A549 (cell line): ENCODE measurements at regions not wholly inside any gene's neighbourhood (a gene's known extent, or its start where the extent isn't known, plus 50 kb on each side); places are given as distances from the start of the nearest gene placed in this dataset.

Experiments used
- ATAC-seq, 2 experiments: fragments of 200-7000 bp in 1 of 2; fragments of >200 bp in 1 of 2; cut with Nextera tagmentation in 1 of 2; cut with Tn5 transposase in 1 of 2; 3 replicates each; pipeline versions ENCODE4 v1.8.0 to v1.9.1; 2018 to 2020; ENCODE audit warnings: mild to moderate bottlenecking in 1 of 2, moderate library complexity in 1 of 2
- CTCF ChIA-PET: fragments of 300-600 bp; sonication (Branson Sonifier 250); formaldehyde crosslinking; extraction: SDS; loops from one replicate; lab custom pipeline; 2021; ENCODE audit warnings: antibody characterized with exemption, inconsistent platforms; lab: Yijun Ruan, JAX
- POLR2A ChIA-PET: fragments of 350-600 bp; formaldehyde crosslinking; extraction: SDS; loops from one replicate; lab custom pipeline; 2021; ENCODE audit warnings: antibody characterized with exemption, inconsistent platforms; lab: Yijun Ruan, JAX
- DNase-seq, 2 experiments: peaks; one replicate each; pipeline versions ENCODE4 v3.0.0 to v3.0.0-alpha.2; 2011 to 2016; ENCODE audit warnings: low read depth in 1 of 2, low spot score in 1 of 2
- FAIRE-seq: peaks from 2 replicates; lab custom pipeline; 2011; peaks lifted over from hg19 to GRCh38; lab: Jason Lieb, UNC
- H3K27ac ChIP-seq, 2 experiments: fragments of >200 bp; sonication (Bioruptor Twin); formaldehyde crosslinking; 3 replicates each; pipeline ENCODE4 v1.5.1; 2016 to 2017
- H3K4me1 ChIP-seq: fragments of >200 bp; sonication (Bioruptor Twin); formaldehyde crosslinking; 3 replicates; pipeline ENCODE4 v1.6.1; 2016
- H3K4me2 ChIP-seq: fragments of >200 bp; sonication (Bioruptor Twin); formaldehyde crosslinking; 3 replicates; pipeline ENCODE4 v1.6.1; 2016
- H3K4me3 ChIP-seq: fragments of >200 bp; sonication (Bioruptor Twin); formaldehyde crosslinking; 3 replicates; pipeline ENCODE4 v1.5.1; 2016
- H3K9me3 ChIP-seq: fragments of >200 bp; sonication (Bioruptor Twin); formaldehyde crosslinking; 3 replicates; pipeline ENCODE4 v1.6.1; 2016
- BCL3 ChIP-seq: fragments of >200 bp; sonication (Bioruptor Twin); formaldehyde crosslinking; IDR thresholded peaks from 3 replicates; pipeline ENCODE4 v1.6.1; 2016
- BHLHE40 ChIP-seq: IDR thresholded peaks from 2 replicates; pipeline ENCODE4 v1.6.1; 2012; ENCODE audit warnings: low read depth, low read length, inconsistent platforms
- CBX8 ChIP-seq: fragments of 200-600 bp; sonication (generic); IDR thresholded peaks from 2 replicates; pipeline ENCODE4 v1.6.1; 2016
- CEBPB ChIP-seq, 2 experiments: fragments of >200 bp in 1 of 2; sonication (Bioruptor Twin) in 1 of 2; formaldehyde crosslinking in 1 of 2; IDR thresholded peaks; 2 replicates each; pipeline ENCODE4 v1.6.1; 2012 to 2016
- CHD4 ChIP-seq: fragments of 200-600 bp; sonication (generic); IDR thresholded peaks from 2 replicates; pipeline ENCODE4 v1.6.1; 2016; ENCODE audit warnings: antibody characterized with exemption, mild to moderate bottlenecking, borderline replicate concordance
- EHF ChIP-seq: fragments of 250-450 bp; sonication (Bioruptor Pico); IDR thresholded peaks from 2 replicates; pipeline ENCODE4 v1.5.0; 2020; ENCODE audit warnings: mild to moderate bottlenecking
- EHMT2 ChIP-seq: fragments of 200-600 bp; sonication (generic); IDR thresholded peaks from 2 replicates; pipeline ENCODE4 v1.6.1; 2016; ENCODE audit warnings: antibody characterized with exemption, low read depth, mild to moderate bottlenecking, moderate library complexity
- ELK1 ChIP-seq: fragments of 150-350 bp; IDR thresholded peaks from 2 replicates; pipeline ENCODE4 v1.6.1; 2014; ENCODE audit warnings: low read depth, mild to moderate bottlenecking, low read length
- HES2 ChIP-seq: fragments of >200 bp; sonication (Bioruptor Twin); formaldehyde crosslinking; IDR thresholded peaks from 2 replicates; pipeline ENCODE4 v1.6.1; 2016
- HMGXB4 ChIP-seq: fragments of 250-450 bp; sonication (Bioruptor Pico); IDR thresholded peaks from 2 replicates; pipeline ENCODE4 v1.5.0; 2021; ENCODE audit warnings: mild to moderate bottlenecking, moderate library complexity, borderline replicate concordance
- JUNB ChIP-seq: fragments of >200 bp; sonication (Bioruptor Twin); formaldehyde crosslinking; IDR thresholded peaks from 2 replicates; pipeline ENCODE4 v1.6.1; 2016
- KDM1A ChIP-seq: fragments of 200-600 bp; sonication (generic); IDR thresholded peaks from 2 replicates; pipeline ENCODE4 v1.6.1; 2016; ENCODE audit warnings: low read depth, mild to moderate bottlenecking
- MAFK ChIP-seq: fragments of 450-650 bp; IDR thresholded peaks from 2 replicates; pipeline ENCODE4 v1.6.1; 2014; ENCODE audit not compliant: partially characterized antibody
- MAX ChIP-seq: IDR thresholded peaks from 2 replicates; pipeline ENCODE4 v1.6.1; 2012
- MYC ChIP-seq: IDR thresholded peaks from 2 replicates; pipeline ENCODE4 v1.6.1; 2012; ENCODE audit warnings: mild to moderate bottlenecking, inconsistent platforms, low read length, improper control_type of control experiment, borderline replicate concordance
- NPAS2 ChIP-seq: fragments of 250-450 bp; sonication (Bioruptor Pico); IDR thresholded peaks from 2 replicates; pipeline ENCODE4 v1.8.0; 2022; ENCODE audit warnings: mild to moderate bottlenecking, moderate library complexity, borderline replicate concordance
- NR3C1 ChIP-seq: fragments of >200 bp; sonication (Bioruptor Twin); formaldehyde crosslinking; IDR thresholded peaks from 3 replicates; pipeline ENCODE4 v1.6.1; 2017
- PBX3 ChIP-seq: IDR thresholded peaks from 2 replicates; pipeline ENCODE4 v1.6.1; 2012
- RARB ChIP-seq: fragments of 250-450 bp; sonication (Bioruptor Pico); IDR thresholded peaks from 2 replicates; pipeline ENCODE4 v1.8.0; 2021; ENCODE audit warnings: mild to moderate bottlenecking, moderate library complexity
- RCOR1 ChIP-seq: fragments of 150-350 bp; IDR thresholded peaks from 2 replicates; pipeline ENCODE4 v1.6.1; 2014; ENCODE audit warnings: antibody characterized with exemption, low read length, low read depth
- RNF2 ChIP-seq: fragments of 200-600 bp; sonication (generic); IDR thresholded peaks from 2 replicates; pipeline ENCODE4 v1.6.1; 2016; ENCODE audit warnings: low read depth, mild to moderate bottlenecking, antibody characterized with exemption, moderate library complexity, borderline replicate concordance
- SMC3 ChIP-seq: fragments of >200 bp; sonication (Bioruptor Twin); formaldehyde crosslinking; IDR thresholded peaks from 3 replicates; pipeline ENCODE4 v1.6.1; 2018; ENCODE audit warnings: inconsistent platforms
- TFCP2L1 ChIP-seq: fragments of 250-450 bp; sonication (Bioruptor Pico); IDR thresholded peaks from 2 replicates; pipeline ENCODE4 v1.5.0; 2021; ENCODE audit warnings: mild to moderate bottlenecking
- TP53 ChIP-seq: fragments of 250-450 bp; sonication (Bioruptor Pico); IDR thresholded peaks from 2 replicates; pipeline ENCODE4 v1.5.0; 2021; ENCODE audit warnings: mild to moderate bottlenecking, moderate library complexity
- ZC3H11A ChIP-seq: fragments of 450-650 bp; IDR thresholded peaks from 2 replicates; pipeline ENCODE4 v1.6.1; 2014; ENCODE audit warnings: antibody characterized with exemption, mild to moderate bottlenecking
- ZFP36 ChIP-seq: fragments of 450-650 bp; IDR thresholded peaks from 2 replicates; pipeline ENCODE4 v1.6.1; 2014; ENCODE audit warnings: borderline replicate concordance; ENCODE audit not compliant: partially characterized antibody
- ZNF302 ChIP-seq: fragments of 250-450 bp; sonication (Bioruptor Pico); IDR thresholded peaks from 2 replicates; pipeline ENCODE4 v1.9.0; 2021; ENCODE audit warnings: inconsistent platforms, mild to moderate bottlenecking, moderate library complexity
- WGBS: methylation state at CpG from one replicate; pipeline ENCODE4 v1.1.6; 2017; ENCODE audit errors: missing lambda C conversion rate; 5-methylcytosine and 5-hydroxymethylcytosine counted together

GRCh38 chr3:193984876-193985275 lies 151.1 kb upstream of the HES1 start:
- WGBS: 90% methylated on average over 6 of the region's 6 CpGs
- TF ChIP-seq TP53 (CRISPR knock-in tag) (no peak), CBX8 (no peak), NPAS2 (CRISPR knock-in tag) (no peak), ZC3H11A (no peak), BHLHE40 (no peak), CEBPB (IDR thresholded peaks at IDR 0.05) (no peak), CHD4 (no peak), RNF2 (no peak)
- Histone ChIP-seq H3K9me3 (no peaks in the 10 kb centered on the region), H3K4me3 (no peak overlapping the region), H3K4me2 (no peak overlapping the region), H3K4me1 (no peaks in the 10 kb centered on the region), H3K27ac (no peak overlapping the region)
- CTCF ChIA-PET: no interaction called here
- ATAC-seq (no peak), DNase-seq (no peak), FAIRE-seq (no peak)
- POLR2A ChIA-PET: no interaction called here

- H3K27ac ChIP-seq: no peak overlapping the region
- 67% methylated on average over 5 of the region's 5 CpGs for WGBS
- no peaks in the 10 kb centered on the region for H3K4me1 ChIP-seq
- H3K9me3 ChIP-seq: no peaks in the 10 kb centered on the region
- FAIRE-seq (no peak), ATAC-seq (no peak), DNase-seq (no peak)
- TF ChIP-seq EHF (CRISPR knock-in tag) (no peak), RARB (CRISPR knock-in tag) (no peak), NR3C1 (no peak), ZC3H11A (no peak), JUNB (no peak), MAX (no peak)
- ChIA-PET CTCF (no interaction called here), POLR2A (no interaction called here)
- no peak overlapping the region for H3K4me2 ChIP-seq
- no peak overlapping the region for H3K4me3 ChIP-seq
These were observed 148.8 kb upstream of the HES1 start for GRCh38 chr3:193987186-193987585.

- no peak for FAIRE-seq
- ChIA-PET POLR2A (interaction anchor here (1.6 kb wide), 1 partner anchor 14 kb away, joined by 4 read pairs; no protein-coding TSS in a partner anchor), CTCF (no interaction called here)
- no peak overlapping the region for H3K27ac ChIP-seq
- 76% methylated on average over 1 of the region's 1 CpG for WGBS
- H3K9me3 ChIP-seq: no peaks in the 10 kb centered on the region
- H3K4me3 ChIP-seq: no peak overlapping the region
- H3K4me2 ChIP-seq: no peak overlapping the region
- H3K4me1 ChIP-seq: no peaks in the 10 kb centered on the region
- no peak for DNase-seq
- no peak for TF ChIP-seq RCOR1
- no peak for TF ChIP-seq PBX3
- no peak for TF ChIP-seq HMGXB4 (CRISPR knock-in tag)
- TF ChIP-seq ZNF302 (CRISPR knock-in tag): no peak
- no peak for TF ChIP-seq BCL3
- no peak for TF ChIP-seq JUNB
- TF ChIP-seq HES2: no peak
- TF ChIP-seq SMC3: no peak
- TF ChIP-seq ZFP36: no peak
- no peak for TF ChIP-seq MAX
- no peak for TF ChIP-seq MYC
- TF ChIP-seq KDM1A: no peak
- no peak for TF ChIP-seq TFCP2L1 (CRISPR knock-in tag)
- TF ChIP-seq MAFK: no peak
- no peak for TF ChIP-seq ELK1
- TF ChIP-seq EHMT2: no peak
- no peak for ATAC-seq
These were observed 146.8 kb upstream of the HES1 start for GRCh38 chr3:193989186-193989585.
